ENCODE measurements at regions not wholly inside any gene's neighbourhood (a gene's known extent, or its start where the extent isn't known, plus 50 kb on each side); places are given as distances from the start of the nearest gene placed in this dataset.

DNA sequence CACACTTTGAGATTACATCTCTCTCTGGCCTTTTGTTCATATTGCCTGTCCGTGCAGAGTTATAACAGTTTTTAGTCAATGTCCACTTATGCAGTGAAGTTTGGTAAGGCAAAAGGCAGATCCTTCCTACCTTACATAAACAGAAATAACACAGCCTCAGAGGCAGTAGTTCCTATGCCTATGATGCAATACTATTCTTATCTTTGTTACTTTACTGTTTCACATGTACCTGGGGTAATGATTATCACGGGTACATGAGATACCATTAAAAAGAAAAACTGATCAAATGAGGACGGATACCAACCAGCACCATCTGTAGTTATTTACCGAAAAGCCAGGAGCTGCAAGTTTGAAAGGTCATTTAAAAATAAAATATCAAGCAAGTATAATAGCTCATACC, 166.8 kb downstream of the BTC start:
- TF ChIP-seq, protein P1, sequence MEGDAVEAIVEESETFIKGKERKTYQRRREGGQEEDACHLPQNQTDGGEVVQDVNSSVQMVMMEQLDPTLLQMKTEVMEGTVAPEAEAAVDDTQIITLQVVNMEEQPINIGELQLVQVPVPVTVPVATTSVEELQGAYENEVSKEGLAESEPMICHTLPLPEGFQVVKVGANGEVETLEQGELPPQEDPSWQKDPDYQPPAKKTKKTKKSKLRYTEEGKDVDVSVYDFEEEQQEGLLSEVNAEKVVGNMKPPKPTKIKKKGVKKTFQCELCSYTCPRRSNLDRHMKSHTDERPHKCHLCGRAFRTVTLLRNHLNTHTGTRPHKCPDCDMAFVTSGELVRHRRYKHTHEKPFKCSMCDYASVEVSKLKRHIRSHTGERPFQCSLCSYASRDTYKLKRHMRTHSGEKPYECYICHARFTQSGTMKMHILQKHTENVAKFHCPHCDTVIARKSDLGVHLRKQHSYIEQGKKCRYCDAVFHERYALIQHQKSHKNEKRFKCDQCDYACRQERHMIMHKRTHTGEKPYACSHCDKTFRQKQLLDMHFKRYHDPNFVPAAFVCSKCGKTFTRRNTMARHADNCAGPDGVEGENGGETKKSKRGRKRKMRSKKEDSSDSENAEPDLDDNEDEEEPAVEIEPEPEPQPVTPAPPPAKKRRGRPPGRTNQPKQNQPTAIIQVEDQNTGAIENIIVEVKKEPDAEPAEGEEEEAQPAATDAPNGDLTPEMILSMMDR (IDR thresholded peaks at IDR 0.05) = no peak
- no peak for TF ChIP-seq POLR2A (IDR thresholded peaks at IDR 0.05)
- TF ChIP-seq POLR2AphosphoS5 (IDR thresholded peaks at IDR 0.05) = no peak
- no peak for TF ChIP-seq EP300 (IDR thresholded peaks at IDR 0.05)

All from gastroesophageal sphincter (tissue), 3 donors.